HCT116 (cell line): ENCODE measurements at regions not wholly inside any gene's neighbourhood (a gene's known extent, or its start where the extent isn't known, plus 50 kb on each side); places are given as distances from the start of the nearest gene placed in this dataset.

Experiments
- ATAC-seq: fragments of 200-7000 bp; cut with Tn5 transposase; 2 replicates; pipeline ENCODE4 v1.9.1; 2020; ENCODE audit warnings: mild to moderate bottlenecking, moderate library complexity
- BruUV-seq: library from RNA; stranded (reverse); fragments of 400-500 nt; replicated peaks from 2 replicates; lab custom pipeline; 2021; lab: Mats Ljungman, UMichigan
- CTCF ChIA-PET: fragments of 300-600 bp; sonication (Branson Sonifier 250); formaldehyde crosslinking; loops from one replicate; lab custom pipeline; 2021; ENCODE audit warnings: antibody characterized with exemption; lab: Charles Lee
- POLR2A ChIA-PET: fragments of 300-600, 350-600 bp; sonication (Branson Sonifier 250); formaldehyde crosslinking; loops from one replicate; lab custom pipeline; 2021; ENCODE audit warnings: antibody characterized with exemption; lab: Charles Lee
- RAD21 ChIA-PET, 2 experiments: fragments of 300-600 bp; sonication (Branson Sonifier 250); formaldehyde crosslinking; loops; one replicate each; lab custom pipeline; 2023; ENCODE audit warnings: low total read pairs in 2 of 2; ENCODE audit not compliant: uncharacterized antibody in 2 of 2, unreplicated experiment in 2 of 2, low non-redundant PET in 1 of 2; lab: Charles Lee
- DNase-seq: peaks from one replicate; pipeline ENCODE4 v3.0.0-alpha.2; 2010; ENCODE audit warnings: low read depth, low spot score
- H2AFZ ChIP-seq: fragments of 200-600 bp; shearing (Covaris generic), sonication (generic); 2 replicates; pipeline ENCODE4 v1.6.1; 2017; ENCODE audit warnings: low read depth, mixed run types, mixed read lengths, antibody characterized with exemption, low read length; ENCODE audit not compliant: poor library complexity, severe bottlenecking
- H3K27ac ChIP-seq: 2 replicates; pipeline ENCODE4 v1.5.1; 2012; ENCODE audit warnings: low read depth, low read length
- H3K27me3 ChIP-seq: fragments of 200-600 bp; sonication (generic); 2 replicates; pipeline ENCODE4 v1.6.1; 2016; ENCODE audit warnings: mixed run types, low read length, mixed read lengths; ENCODE audit not compliant: insufficient read depth
- H3K36me3 ChIP-seq, 2 experiments: fragments of 200-500 bp in 1 of 2; fragments of 200-600 bp in 1 of 2; sonication (Bioruptor generic) in 1 of 2; sonication (generic) in 1 of 2; 2 replicates each; pipeline versions ENCODE4 v1.5.1 to v1.6.1; 2014 to 2016; ENCODE audit warnings: low read length in 2 of 2, inconsistent platforms in 1 of 2, mixed read lengths in 1 of 2, mixed run types in 1 of 2; ENCODE audit not compliant: insufficient read depth in 2 of 2, control insufficient read depth in 1 of 2
- H3K4me1 ChIP-seq, 2 experiments: fragments of 200-600 bp in 1 of 2; sonication (generic) in 1 of 2; 2 replicates each; pipeline versions ENCODE4 v1.5.1 to v1.6.1; 2012 to 2017; ENCODE audit warnings: low read length in 2 of 2, inconsistent platforms in 1 of 2, mild to moderate bottlenecking in 1 of 2, mixed read lengths in 1 of 2, mixed run types in 1 of 2, moderate library complexity in 1 of 2; ENCODE audit not compliant: insufficient read depth in 2 of 2, control insufficient read depth in 1 of 2
- H3K4me2 ChIP-seq: fragments of 200-600 bp; sonication (generic); 2 replicates; pipeline ENCODE4 v1.6.1; 2017; ENCODE audit warnings: mixed run types, low read length, mixed read lengths
- H3K4me3 ChIP-seq, 2 experiments: fragments of 200-600 bp in 1 of 2; sonication (generic) in 1 of 2; replicated peaks in 1 of 2; 2 replicates each; pipeline ENCODE4 v1.5.1; 2011 to 2016; ENCODE audit warnings: low read length in 2 of 2, control low read depth in 1 of 2, low read depth in 1 of 2, mild to moderate bottlenecking in 1 of 2, mixed read lengths in 1 of 2, mixed run types in 1 of 2
- H3K79me2 ChIP-seq: fragments of 200-600 bp; sonication (generic); 2 replicates; pipeline ENCODE4 v1.6.1; 2017; ENCODE audit warnings: mild to moderate bottlenecking, mixed run types, low read length, moderate library complexity, mixed read lengths; ENCODE audit not compliant: insufficient read depth
- H3K9ac ChIP-seq: fragments of 200-600 bp; sonication (generic); 2 replicates; pipeline ENCODE4 v1.6.1; 2016; ENCODE audit warnings: low read length, mixed read lengths
- H3K9me2 ChIP-seq: fragments of 200-600 bp; sonication (generic), shearing (Covaris generic); 2 replicates; pipeline ENCODE4 v1.6.1; 2017; ENCODE audit warnings: mixed run types, mild to moderate bottlenecking, moderate library complexity; ENCODE audit not compliant: insufficient read depth
- H3K9me3 ChIP-seq, 2 experiments: fragments of 200-500 bp in 1 of 2; fragments of 200-600 bp in 1 of 2; sonication (Bioruptor generic) in 1 of 2; sonication (generic) in 1 of 2; 2 replicates each; pipeline ENCODE4 v1.6.1; 2014 to 2017; ENCODE audit warnings: low read length in 2 of 2, mixed read lengths in 2 of 2, inconsistent platforms in 1 of 2, low read depth in 1 of 2, mild to moderate bottlenecking in 1 of 2, mixed run types in 1 of 2, moderate library complexity in 1 of 2; ENCODE audit not compliant: control insufficient read depth in 1 of 2, insufficient read depth in 1 of 2
- H4K20me1 ChIP-seq: fragments of 200-600 bp; sonication (generic), shearing (Covaris generic); 2 replicates; pipeline ENCODE4 v1.6.1; 2017; ENCODE audit warnings: mixed run types, mild to moderate bottlenecking, moderate library complexity; ENCODE audit not compliant: insufficient read depth
- ATF3 ChIP-seq: IDR thresholded peaks from 2 replicates; pipeline ENCODE4 v1.6.1; 2012
- CTCF ChIP-seq, 3 experiments: fragments of 200-600 bp in 1 of 3; sonication (generic) in 1 of 3; IDR thresholded peaks in 2 of 3; conservative IDR thresholded peaks in 1 of 3; 2 replicates each; pipeline ENCODE4 v1.5.1; 2012 to 2017; ENCODE audit warnings: low read depth in 2 of 3, low read length in 2 of 3, antibody characterized with exemption in 1 of 3, borderline replicate concordance in 1 of 3, control low read depth in 1 of 3, mild to moderate bottlenecking in 1 of 3, mixed read lengths in 1 of 3, mixed run types in 1 of 3, moderate library complexity in 1 of 3; ENCODE audit not compliant: insufficient read depth in 1 of 3
- EGR1 ChIP-seq: IDR thresholded peaks from 2 replicates; pipeline ENCODE4 v1.6.1; 2012; ENCODE audit warnings: low read depth
- EZH2phosphoT487 ChIP-seq: fragments of 200-600 bp; IDR thresholded peaks from 2 replicates; pipeline ENCODE4 v1.6.1; 2018; ENCODE audit warnings: antibody characterized with exemption, borderline replicate concordance
- FOSL1 ChIP-seq: IDR thresholded peaks from 2 replicates; pipeline ENCODE4 v1.6.1; 2012; ENCODE audit warnings: low read depth
- JUND ChIP-seq: IDR thresholded peaks from 2 replicates; pipeline ENCODE4 v1.6.1; 2012
- POLR2A ChIP-seq: IDR thresholded peaks from 2 replicates; pipeline ENCODE4 v1.7.0; 2011; ENCODE audit warnings: borderline replicate concordance; ENCODE audit not compliant: insufficient read depth, insufficient read length; ENCODE audit errors: extremely low read depth
- POLR2AphosphoS5 ChIP-seq: IDR thresholded peaks from 2 replicates; pipeline ENCODE4 v1.6.1; 2011; ENCODE audit warnings: mild to moderate bottlenecking, low read depth, low read length, moderate library complexity
- REST ChIP-seq: IDR thresholded peaks from 2 replicates; pipeline ENCODE4 v1.6.1; 2012; ENCODE audit warnings: low read depth
- SIN3A ChIP-seq: IDR thresholded peaks from 2 replicates; pipeline ENCODE4 v1.6.1; 2012; ENCODE audit warnings: low read depth
- SP1 ChIP-seq: IDR thresholded peaks from 2 replicates; pipeline ENCODE4 v1.6.1; 2012; ENCODE audit warnings: low read depth
- SRF ChIP-seq: IDR thresholded peaks from 2 replicates; pipeline ENCODE4 v1.6.1; 2012; ENCODE audit warnings: low read depth
- TCF7L2 ChIP-seq: IDR thresholded peaks from 2 replicates; pipeline ENCODE4 v1.7.0; 2011; ENCODE audit warnings: borderline replicate concordance, inconsistent platforms; ENCODE audit not compliant: insufficient read depth, insufficient read length; ENCODE audit errors: extremely low read depth
- ZBTB33 ChIP-seq: IDR thresholded peaks from 2 replicates; pipeline ENCODE4 v1.6.1; 2011; ENCODE audit warnings: mild to moderate bottlenecking, low read length, moderate library complexity; ENCODE audit not compliant: insufficient replicate concordance; ENCODE audit errors: extremely low read depth
- ZFX ChIP-seq: fragments of 450-650 bp; IDR thresholded peaks from 2 replicates; pipeline ENCODE4 v1.6.1; 2017
- ZNF274 ChIP-seq: fragments of 200-500 bp; sonication (Bioruptor generic); IDR thresholded peaks from 2 replicates; pipeline ENCODE4 v1.6.1; 2014; ENCODE audit warnings: mild to moderate bottlenecking, low read depth, low read length, inconsistent platforms
- intact Hi-C: fragments of 100-400 bp; cut with micrococcal nuclease; formaldehyde crosslinking; loops from 2 replicates; pipeline ENCODE4 v1.10.0; 2022

- RAD21 ChIA-PET = no interaction called here
- intact Hi-C loops = no loop called here
- H3K36me3 ChIP-seq = no peaks in the 10 kb centered on the region
- peaks cover 0 to 10% of the 10 kb centered on the region in 2 experiments; a peak in 2 of 4 replicates for H3K4me1 ChIP-seq
- no peak overlapping the region for H2AFZ ChIP-seq
- CTCF ChIA-PET = no interaction called here
- no peak overlapping the region for H3K4me2 ChIP-seq
- no peak overlapping the region for H3K27ac ChIP-seq
- TF ChIP-seq ZBTB33 = no peak
- no peak for TF ChIP-seq CTCF (IDR thresholded peaks at IDR 0.05 in 2 of 3, conservative IDR thresholded peaks at IDR 0.05 in 1 of 3; ENCODE audit: borderline replicate concordance in 1 of 3, insufficient read depth in 1 of 3, low read depth in 2 of 3, low read length in 2 of 3)
- TF ChIP-seq FOSL1 = no peak
- no peak for TF ChIP-seq EGR1
- no peak for TF ChIP-seq POLR2A
- TF ChIP-seq JUND = no peak
- TF ChIP-seq POLR2AphosphoS5 = no peak
- TF ChIP-seq ZNF274 = no peak
- TF ChIP-seq ZFX = no peak
- TF ChIP-seq REST = no peak
- no peak for TF ChIP-seq SP1
- TF ChIP-seq SIN3A = no peak
- no peak for TF ChIP-seq ATF3
- TF ChIP-seq EZH2phosphoT487 = no peak
- no peak for TF ChIP-seq SRF
- no peak for TF ChIP-seq TCF7L2
- TF ChIP-seq, all 23 proteins: peak for 0
- BruUV-seq = no TSS peak
- Histone ChIP-seq H3K79me2 (no peaks in the 10 kb centered on the region), H3K9ac (no peak overlapping the region), H3K9me2 (no peaks in the 10 kb centered on the region), H3K4me3 (no peak overlapping the region), H3K27me3 (no peaks in the 10 kb centered on the region), H3K9me3 (no peaks in the 10 kb centered on the region), H4K20me1 (no peaks in the 10 kb centered on the region)
- ATAC-seq (peak; percentile 65), DNase-seq (no peak)
- POLR2A ChIA-PET = no interaction called here
These were observed 524.2 kb upstream of the LMCD1 start for GRCh38 chr3:7977245-7978086.
